NCI-H1417 treated with DMSO at 0.1 percent for 48 hours (cell line): ENCODE measurements at regions not wholly inside any gene's neighbourhood (a gene's known extent, or its start where the extent isn't known, plus 50 kb on each side); places are given as distances from the start of the nearest gene placed in this dataset.
"Not testable (repeated sequence)": the region's sequence is repeated elsewhere in the genome, so short reads cannot be mapped to it uniquely, and the experiment has no call there.

Experiments used
- DNase-seq: peaks from one replicate; lab custom pipeline; 2025; lab: John Stamatoyannopoulos, UW

- no peak for DNase-seq
These were observed 104.3 kb upstream of the ARRDC3 start for GRCh38 chr5:91487420-91487819.

- DNase-seq: no peak
These were observed 103.5 kb upstream of the ARRDC3 start for GRCh38 chr5:91486638-91487037.

- DNase-seq: no peak
These were observed 101.5 kb upstream of the ARRDC3 start for GRCh38 chr5:91484662-91485061.

- not testable (repeated sequence) for DNase-seq
These were observed 96.3 kb upstream of the ARRDC3 start for GRCh38 chr5:91479376-91479775.

- DNase-seq: no peak
These were observed 95.0 kb upstream of the ARRDC3 start for GRCh38 chr5:91478096-91478495.

GRCh38 chr5:91477408-91477807 is 94.3 kb upstream of the ARRDC3 start:
- no peak for DNase-seq

- DNase-seq: no peak
These were observed 91.1 kb upstream of the ARRDC3 start for GRCh38 chr5:91474201-91474600.

GRCh38 chr5:91472631-91473030 is 89.5 kb upstream of the ARRDC3 start:
- no peak for DNase-seq

GRCh38 chr5:91469517-91470165 is 86.5 kb upstream of the ARRDC3 start:
- no peak for DNase-seq

- no peak for DNase-seq
These were observed 85.7 kb upstream of the ARRDC3 start for GRCh38 chr5:91468651-91469422.

GRCh38 chr5:91464886-91465646 is 81.9 kb upstream of the ARRDC3 start:
- DNase-seq: no peak

- DNase-seq: no peak
These were observed 74.6 kb upstream of the ARRDC3 start for GRCh38 chr5:91457681-91458058.

GRCh38 chr5:91456928-91457680 is 74.0 kb upstream of the ARRDC3 start:
- DNase-seq: no peak

- DNase-seq: no peak
These were observed 66.0 kb upstream of the ARRDC3 start for GRCh38 chr5:91449083-91449482.

- DNase-seq: not testable (repeated sequence)
These were observed 65.0 kb upstream of the ARRDC3 start for GRCh38 chr5:91448079-91448478.

- not testable (repeated sequence) for DNase-seq
These were observed 63.8 kb upstream of the ARRDC3 start for GRCh38 chr5:91446880-91447279.

GRCh38 chr5:91443761-91444467 is 60.8 kb upstream of the ARRDC3 start:
- DNase-seq: no peak

GRCh38 chr5:91443023-91443422 is 59.9 kb upstream of the ARRDC3 start:
- no peak for DNase-seq

GRCh38 chr5:91441082-91441481 is 58.0 kb upstream of the ARRDC3 start:
- DNase-seq: no peak

GRCh38 chr5:91438871-91439270 is 55.8 kb upstream of the ARRDC3 start:
- no peak for DNase-seq

GRCh38 chr5:91436241-91436640 is 53.1 kb upstream of the ARRDC3 start:
- DNase-seq: no peak

GRCh38 chr5:91434348-91434747 is 51.2 kb upstream of the ARRDC3 start:
- DNase-seq: no peak
